H1 (cell line): ENCODE measurements at regions not wholly inside any gene's neighbourhood (a gene's known extent, or its start where the extent isn't known, plus 50 kb on each side); places are given as distances from the start of the nearest gene placed in this dataset.

Experiments used
- CTCF ChIA-PET: fragments of 300-600 bp; sonication (Branson Sonifier 250); formaldehyde crosslinking; loops from one replicate; lab custom pipeline; 2021; ENCODE audit not compliant: partially characterized antibody; lab: Charles Lee
- POLR2A ChIA-PET: fragments of 300-600 bp; sonication (Branson Sonifier 250); formaldehyde crosslinking; loops from one replicate; lab custom pipeline; 2021; ENCODE audit warnings: inconsistent platforms; ENCODE audit not compliant: partially characterized antibody; lab: Charles Lee
- DNase-seq, 2 experiments: peaks; one replicate each; pipeline versions ENCODE4 v3.0.0 to v3.0.0-alpha.2; 2010 to 2022; ENCODE audit warnings: low spot score in 2 of 2, low read depth in 1 of 2, mixed read lengths in 1 of 2
- FAIRE-seq: peaks from 2 replicates; lab custom pipeline; 2011; peaks lifted over from hg19 to GRCh38; lab: Jason Lieb, UNC
- H2AFZ ChIP-seq: 2 replicates; pipeline ENCODE4 v1.8.1; 2012; ENCODE audit warnings: low read length, inconsistent platforms
- H2AK5ac ChIP-seq: 2 replicates; pipeline ENCODE4 v1.6.1; 2013; ENCODE audit warnings: low read depth, low read length
- H2BK120ac ChIP-seq: replicated peaks from 2 replicates; pipeline ENCODE3; 2013; ENCODE audit warnings: low read depth, low read length, inconsistent platforms
- H2BK12ac ChIP-seq: 2 replicates; pipeline ENCODE4 v1.6.1; 2013; ENCODE audit warnings: low read depth, low read length
- H2BK15ac ChIP-seq: 2 replicates; pipeline ENCODE4 v1.6.1; 2013; ENCODE audit warnings: low read length
- H2BK20ac ChIP-seq: 2 replicates; pipeline ENCODE4 v1.6.1; 2013; ENCODE audit warnings: low read length
- H2BK5ac ChIP-seq: 2 replicates; pipeline ENCODE4 v1.6.1; 2013; ENCODE audit warnings: low read depth, low read length
- H3K14ac ChIP-seq: 2 replicates; pipeline ENCODE4 v1.6.1; 2013; ENCODE audit warnings: inconsistent platforms; ENCODE audit not compliant: insufficient read length
- H3K18ac ChIP-seq: 2 replicates; pipeline ENCODE4 v1.6.1; 2013; ENCODE audit warnings: low read length; ENCODE audit errors: extremely low read depth
- H3K23ac ChIP-seq: 2 replicates; pipeline ENCODE4 v1.6.1; 2013; ENCODE audit warnings: inconsistent platforms; ENCODE audit not compliant: insufficient read length
- H3K23me2 ChIP-seq: 2 replicates; pipeline ENCODE4 v1.6.1; 2013; ENCODE audit warnings: low read depth, low read length
- H3K27ac ChIP-seq: 2 replicates; pipeline ENCODE4 v1.6.1; 2011; ENCODE audit warnings: low read depth, low read length, inconsistent platforms
- H3K27me3 ChIP-seq, 4 experiments: replicated peaks in 1 of 4; 1 replicate in 1 of 4; 2 replicates in 3 of 4; pipeline versions ENCODE4 v1.6.1 to v1.8.1; 2011 to 2013; ENCODE audit warnings: low read length in 3 of 4, mild to moderate bottlenecking in 3 of 4, inconsistent platforms in 2 of 4, mixed read lengths in 2 of 4, moderate library complexity in 1 of 4; ENCODE audit not compliant: control insufficient read depth in 3 of 4, insufficient read depth in 3 of 4; ENCODE audit errors: extremely low read depth in 1 of 4
- H3K36me3 ChIP-seq, 4 experiments: 2 replicates each; pipeline versions ENCODE4 v1.6.1 to v1.8.1; 2011 to 2013; ENCODE audit warnings: mild to moderate bottlenecking in 4 of 4, low read length in 3 of 4, moderate library complexity in 2 of 4, control low read depth in 1 of 4, inconsistent platforms in 1 of 4; ENCODE audit not compliant: insufficient read depth in 4 of 4, control insufficient read depth in 2 of 4
- H3K4ac ChIP-seq: replicated peaks from 2 replicates; pipeline ENCODE3; 2013; ENCODE audit warnings: low read length, low read depth, mixed read lengths, inconsistent platforms; ENCODE audit not compliant: insufficient read length
- H3K4me1 ChIP-seq, 4 experiments: replicated peaks in 1 of 4; 1 replicate in 1 of 4; 2 replicates in 3 of 4; pipeline versions ENCODE4 v1.6.1 to v1.8.1; 2011 to 2013; ENCODE audit warnings: low read length in 3 of 4, inconsistent platforms in 2 of 4, mixed read lengths in 1 of 4; ENCODE audit not compliant: insufficient read depth in 4 of 4, control insufficient read depth in 3 of 4
- H3K4me2 ChIP-seq, 2 experiments: 2 replicates each; pipeline versions ENCODE4 v1.6.1 to v1.8.1; 2011 to 2013; ENCODE audit warnings: low read depth in 2 of 2, low read length in 2 of 2, control low read depth in 1 of 2, inconsistent platforms in 1 of 2, mild to moderate bottlenecking in 1 of 2; ENCODE audit not compliant: insufficient read depth in 1 of 2
- H3K4me3 ChIP-seq, 4 experiments: fragments of 200-600, 300-600 bp in 1 of 4; sonication (generic), shearing (Covaris generic), sonication (Bioruptor Twin) in 1 of 4; 2 replicates each; pipeline versions ENCODE4 v1.5.1 to v1.8.1; 2011 to 2016; ENCODE audit warnings: low read length in 4 of 4, low read depth in 3 of 4, control low read depth in 2 of 4, inconsistent platforms in 2 of 4, mild to moderate bottlenecking in 2 of 4, mixed read lengths in 1 of 4, moderate library complexity in 1 of 4; ENCODE audit not compliant: insufficient read depth in 2 of 4; ENCODE audit errors: extremely low read depth in 1 of 4
- H3K56ac ChIP-seq: replicated peaks from 2 replicates; pipeline ENCODE3; 2013; ENCODE audit warnings: low read depth, mild to moderate bottlenecking, mixed read lengths, low read length, inconsistent platforms; ENCODE audit not compliant: insufficient read length
- H3K79me1 ChIP-seq: 2 replicates; pipeline ENCODE4 v1.6.1; 2013; ENCODE audit warnings: low read depth, low read length, control low read depth
- H3K79me2 ChIP-seq, 2 experiments: 2 replicates each; pipeline versions ENCODE4 v1.6.1 to v1.8.1; 2012 to 2013; ENCODE audit warnings: low read length in 2 of 2, mild to moderate bottlenecking in 2 of 2, inconsistent platforms in 1 of 2; ENCODE audit not compliant: insufficient read depth in 2 of 2, control insufficient read depth in 1 of 2
- H3K9ac ChIP-seq, 4 experiments: replicated peaks in 1 of 4; 1 replicate in 1 of 4; 2 replicates in 3 of 4; pipeline versions ENCODE4 v1.6.1 to v1.8.1; 2011 to 2013; ENCODE audit warnings: low read depth in 3 of 4, low read length in 3 of 4, control low read depth in 2 of 4, mild to moderate bottlenecking in 2 of 4, moderate library complexity in 2 of 4, inconsistent platforms in 1 of 4; ENCODE audit errors: extremely low read depth in 1 of 4
- H3K9me3 ChIP-seq, 2 experiments: 2 replicates each; pipeline versions ENCODE4 v1.6.1 to v1.8.1; 2012 to 2013; ENCODE audit warnings: mild to moderate bottlenecking in 2 of 2, moderate library complexity in 2 of 2, control low read depth in 1 of 2, inconsistent platforms in 1 of 2, low read depth in 1 of 2, low read length in 1 of 2, mixed read lengths in 1 of 2; ENCODE audit not compliant: insufficient read depth in 2 of 2
- H4K20me1 ChIP-seq, 2 experiments: replicated peaks in 1 of 2; 2 replicates each; pipeline versions ENCODE3 to v1.8.1; 2011 to 2013; ENCODE audit warnings: inconsistent platforms in 2 of 2, low read length in 2 of 2, mild to moderate bottlenecking in 1 of 2; ENCODE audit not compliant: insufficient read depth in 2 of 2, control insufficient read depth in 1 of 2
- H4K5ac ChIP-seq: 2 replicates; pipeline ENCODE4 v1.6.1; 2013; ENCODE audit warnings: low read length, low read depth, mixed read lengths, inconsistent platforms; ENCODE audit not compliant: insufficient read length
- H4K8ac ChIP-seq: 2 replicates; pipeline ENCODE4 v1.8.0; 2013; ENCODE audit warnings: mild to moderate bottlenecking, moderate library complexity, low read length, inconsistent platforms; ENCODE audit not compliant: insufficient read depth; ENCODE audit errors: extremely low read depth
- H4K91ac ChIP-seq: replicated peaks from 2 replicates; pipeline ENCODE3; 2013; ENCODE audit warnings: low read length, mixed read lengths, inconsistent platforms; ENCODE audit not compliant: insufficient read length
- KDM1A ChIP-seq: fragments of 200-600, 300-600 bp; sonication (generic); IDR thresholded peaks from 2 replicates; pipeline ENCODE4 v1.7.1; 2016; ENCODE audit warnings: mild to moderate bottlenecking, low read length, borderline replicate concordance
- RAD21 ChIP-seq, 2 experiments: IDR thresholded peaks in 1 of 2; conservative IDR thresholded peaks in 1 of 2; 2 replicates each; pipeline ENCODE4 v1.6.1; 2011; ENCODE audit warnings: low read depth in 2 of 2, low read length in 2 of 2, improper control_type of control experiment in 1 of 2, inconsistent platforms in 1 of 2, mild to moderate bottlenecking in 1 of 2, moderate library complexity in 1 of 2
- SAP30 ChIP-seq: fragments of 300-600 bp; sonication (generic); IDR thresholded peaks from 2 replicates; pipeline ENCODE4 v1.7.1; 2012; ENCODE audit warnings: low read length, moderate library complexity, mild to moderate bottlenecking, inconsistent platforms; ENCODE audit not compliant: insufficient read depth, insufficient replicate concordance
- WGBS, 2 experiments: shearing (Covaris generic) in 1 of 2; methylation state at CpG; one replicate each; pipeline versions ENCODE4 v1.1.6 to v1.1.7; 2013 to 2015; ENCODE audit warnings: low lambda C conversion rate in 2 of 2, mixed read lengths in 2 of 2, inconsistent platforms in 1 of 2, low coverage in 1 of 2, missing lambda C conversion rate in 1 of 2; ENCODE audit not compliant: insufficient replicate concordance in 2 of 2, insufficient coverage in 1 of 2, insufficient read length in 1 of 2; ENCODE audit errors: extremely low coverage in 1 of 2, missing lambda C conversion rate in 1 of 2; 5-methylcytosine and 5-hydroxymethylcytosine counted together
- TF ChIP-seq, protein P1 (sequence below), 3 experiments: IDR thresholded peaks; 1 replicate in 2 of 3; 2 replicates in 1 of 3; pipeline versions ENCODE4 v1.5.1 to v1.6.1; 2011; ENCODE audit warnings: low read length in 3 of 3, mild to moderate bottlenecking in 3 of 3, inconsistent platforms in 2 of 3, low read depth in 1 of 3, moderate library complexity in 1 of 3; ENCODE audit not compliant: insufficient read depth in 1 of 3; ENCODE audit errors: control extremely low read depth in 1 of 3

DNA sequence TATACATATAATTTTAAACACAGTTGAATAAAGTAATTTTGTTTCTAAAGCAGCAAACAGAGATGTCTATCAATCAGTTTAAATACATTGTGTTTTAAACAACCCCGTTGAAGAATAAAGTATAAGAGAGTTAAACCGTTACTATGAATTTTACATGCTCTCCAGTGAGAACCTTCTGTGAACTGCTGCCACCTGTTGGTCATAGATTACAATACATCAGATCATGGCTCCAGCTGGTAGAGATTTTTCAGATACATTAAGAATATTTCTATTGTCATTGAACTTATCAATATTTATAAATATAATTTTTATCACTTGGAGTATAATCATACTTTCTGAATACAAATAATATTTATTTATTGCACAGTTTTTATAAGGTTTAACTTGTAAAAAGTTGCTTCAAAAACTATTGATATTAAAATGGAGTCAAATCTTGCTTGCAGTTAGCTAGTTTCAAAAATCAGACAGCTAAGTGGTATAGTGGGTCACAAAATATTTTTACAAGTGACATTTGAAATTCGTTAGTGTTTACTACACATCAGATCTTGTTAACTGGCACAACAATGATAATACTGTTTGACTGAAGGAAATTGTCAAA, 561.2 kb upstream of the PHF14 start:
- no peak overlapping the region for H3K56ac ChIP-seq
- no peak overlapping the region for H4K5ac ChIP-seq
- H2AFZ ChIP-seq, result no peak overlapping the region
- H4K91ac ChIP-seq, result no peak overlapping the region
- H3K27me3 ChIP-seq, result no peaks in the 10 kb centered on the region
- no peak overlapping the region for H2BK20ac ChIP-seq
- POLR2A ChIA-PET, result no interaction called here
- H2AK5ac ChIP-seq, result no peak overlapping the region
- H3K4me3 ChIP-seq, result no peak overlapping the region
- H2BK120ac ChIP-seq, result no peak overlapping the region
- FAIRE-seq (peak; percentile 55), DNase-seq (no peak)
- no peaks in the 10 kb centered on the region for H3K9me3 ChIP-seq
- no peak overlapping the region for H3K18ac ChIP-seq
- 48% methylated on average over 3 of the region's 3 CpGs; no CpG with 5 or more reads in 1 of the 2 experiments for WGBS, 2 experiments
- H3K23ac ChIP-seq, result no peak overlapping the region
- H2BK5ac ChIP-seq, result no peak overlapping the region
- H3K79me2 ChIP-seq, result no peaks in the 10 kb centered on the region
- no peak overlapping the region for H2BK12ac ChIP-seq
- H3K79me1 ChIP-seq, result no peaks in the 10 kb centered on the region
- H4K8ac ChIP-seq, result no peak overlapping the region
- no peak overlapping the region for H3K4me2 ChIP-seq
- no peaks in the 10 kb centered on the region for H3K23me2 ChIP-seq
- CTCF ChIA-PET, result interaction anchor here (0.6 to 1.4 kb wide), 17 partner anchors 8 to 452 kb away, joined by 3 to 4 read pairs (median 3); no protein-coding TSS in a partner anchor
- no peak overlapping the region for H3K4ac ChIP-seq
- no peak overlapping the region for H3K9ac ChIP-seq
- no peaks in the 10 kb centered on the region for H4K20me1 ChIP-seq
- H3K36me3 ChIP-seq, result no peaks in the 10 kb centered on the region
- H3K14ac ChIP-seq, result no peak overlapping the region
- H2BK15ac ChIP-seq, result no peak overlapping the region
- H3K27ac ChIP-seq, result no peak overlapping the region
- H3K4me1 ChIP-seq, result no peaks in the 10 kb centered on the region; a peak in 1 of 7 replicates
- TF ChIP-seq, protein P1, sequence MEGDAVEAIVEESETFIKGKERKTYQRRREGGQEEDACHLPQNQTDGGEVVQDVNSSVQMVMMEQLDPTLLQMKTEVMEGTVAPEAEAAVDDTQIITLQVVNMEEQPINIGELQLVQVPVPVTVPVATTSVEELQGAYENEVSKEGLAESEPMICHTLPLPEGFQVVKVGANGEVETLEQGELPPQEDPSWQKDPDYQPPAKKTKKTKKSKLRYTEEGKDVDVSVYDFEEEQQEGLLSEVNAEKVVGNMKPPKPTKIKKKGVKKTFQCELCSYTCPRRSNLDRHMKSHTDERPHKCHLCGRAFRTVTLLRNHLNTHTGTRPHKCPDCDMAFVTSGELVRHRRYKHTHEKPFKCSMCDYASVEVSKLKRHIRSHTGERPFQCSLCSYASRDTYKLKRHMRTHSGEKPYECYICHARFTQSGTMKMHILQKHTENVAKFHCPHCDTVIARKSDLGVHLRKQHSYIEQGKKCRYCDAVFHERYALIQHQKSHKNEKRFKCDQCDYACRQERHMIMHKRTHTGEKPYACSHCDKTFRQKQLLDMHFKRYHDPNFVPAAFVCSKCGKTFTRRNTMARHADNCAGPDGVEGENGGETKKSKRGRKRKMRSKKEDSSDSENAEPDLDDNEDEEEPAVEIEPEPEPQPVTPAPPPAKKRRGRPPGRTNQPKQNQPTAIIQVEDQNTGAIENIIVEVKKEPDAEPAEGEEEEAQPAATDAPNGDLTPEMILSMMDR (IDR thresholded peaks at IDR 0.05; ENCODE audit: control extremely low read depth in 1 of 3, insufficient read depth in 1 of 3, low read depth in 1 of 3, low read length in 3 of 3), result peak in 2 of 3 experiments; percentile 32 to 48; a peak in 2 of 4 replicates
- TF ChIP-seq RAD21 (IDR thresholded peaks at IDR 0.05 in 1 of 2, conservative IDR thresholded peaks at IDR 0.05 in 1 of 2; ENCODE audit: low read depth in 2 of 2, low read length in 2 of 2) (peak; percentile 72 to 74), SAP30 (no peak), KDM1A (no peak)
